H1 (cell line): ENCODE measurements at regions not wholly inside any gene's neighbourhood (a gene's known extent, or its start where the extent isn't known, plus 50 kb on each side); places are given as distances from the start of the nearest gene placed in this dataset.

ENCODE experiments used
- MAX ChIP-seq: IDR thresholded peaks from 2 replicates; pipeline ENCODE4 v1.6.1; 2012; ENCODE audit warnings: inconsistent platforms
- SIN3A ChIP-seq, 2 experiments: IDR thresholded peaks in 1 of 2; conservative IDR thresholded peaks in 1 of 2; 2 replicates each; pipeline ENCODE4 v1.6.1; 2011 to 2012; ENCODE audit warnings: low read length in 2 of 2, improper control_type of control experiment in 1 of 2, low read depth in 1 of 2, mild to moderate bottlenecking in 1 of 2
- SP2 ChIP-seq: IDR thresholded peaks from 2 replicates; pipeline ENCODE4 v1.6.1; 2012; ENCODE audit warnings: mild to moderate bottlenecking, low read length, inconsistent platforms

- TF ChIP-seq SIN3A (conservative IDR thresholded peaks at IDR 0.05 in 1 of 2, IDR thresholded peaks at IDR 0.05 in 1 of 2; ENCODE audit: low read depth in 1 of 2, low read length in 2 of 2) (no peak), SP2 (no peak), MAX (no peak)
These were observed 1387.9 kb downstream of the RPIA start (continued) for GRCh38 chr2:90079374-90079773.
